ENCODE measurements at regions not wholly inside any gene's neighbourhood (a gene's known extent, or its start where the extent isn't known, plus 50 kb on each side); places are given as distances from the start of the nearest gene placed in this dataset.

- DNase-seq, result no peak
- no peak overlapping the region for H3K27ac ChIP-seq (ENCODE audit: low read depth, low read length)
- peaks cover 0 to 10% (median 0%) of the 10 kb centered on the region in 3 experiments for H3K9me3 ChIP-seq (ENCODE audit: control insufficient read depth in 2 of 3, low read length in 3 of 3)
- no peaks in the 10 kb centered on the region for H3K27me3 ChIP-seq (ENCODE audit: control insufficient read depth in 2 of 2, insufficient read depth in 2 of 2, low read length in 2 of 2)
- ATAC-seq, result no peak
- peaks cover 11 to 28% (median 23%) of the 10 kb centered on the region in 5 donors for H3K27me3 Mint-ChIP-seq
- no peaks in the 10 kb centered on the region for H3K4me1 ChIP-seq (ENCODE audit: control insufficient read depth in 2 of 2, insufficient read depth in 2 of 2, low read length in 2 of 2)
- H3K27ac Mint-ChIP-seq, result no peak overlapping the region
- no peak overlapping the region for H3K4me3 Mint-ChIP-seq
- H3K36me3 Mint-ChIP-seq, result peaks cover 0 to 8% (median 4%) of the 10 kb centered on the region in 5 donors
- H3K4me3 ChIP-seq (ENCODE audit: low read length), result no peak overlapping the region
- intact Hi-C loops (cut with micrococcal nuclease), result no loop called here
- H3K36me3 ChIP-seq (ENCODE audit: control insufficient read depth in 2 of 3, insufficient read depth in 3 of 3, low read length in 3 of 3), result no peaks in the 10 kb centered on the region
- peaks cover 4 to 18% (median 9%) of the 10 kb centered on the region in 11 donors for H3K9me3 Mint-ChIP-seq
- no peaks in the 10 kb centered on the region for H3K4me1 Mint-ChIP-seq
- POLR2A ChIA-PET, result no interaction called here
- CTCF ChIA-PET, result no interaction called here
Measured at GRCh38 chr2:173589604-173590275, 235.1 kb downstream of the CDCA7 start.

GRCh38 chr2:173590276-173590861 is 235.7 kb downstream of the CDCA7 start:
- Mint-ChIP-seq H3K27ac (no peak overlapping the region), H3K9me3 (peaks cover 4 to 18% (median 9%) of the 10 kb centered on the region in 11 donors), H3K27me3 (peaks cover 11 to 29% (median 23%) of the 10 kb centered on the region in 5 donors), H3K4me3 (no peak overlapping the region), H3K36me3 (peaks cover 0 to 8% (median 4%) of the 10 kb centered on the region in 5 donors), H3K4me1 (no peaks in the 10 kb centered on the region)
- no peaks in the 10 kb centered on the region for H3K4me1 ChIP-seq (ENCODE audit: control insufficient read depth in 2 of 2, insufficient read depth in 2 of 2, low read length in 2 of 2)
- no peaks in the 10 kb centered on the region for H3K27me3 ChIP-seq (ENCODE audit: control insufficient read depth in 2 of 2, insufficient read depth in 2 of 2, low read length in 2 of 2)
- intact Hi-C loops (cut with micrococcal nuclease), result no loop called here
- H3K27ac ChIP-seq (ENCODE audit: low read depth, low read length), result no peak overlapping the region
- POLR2A ChIA-PET, result no interaction called here
- H3K4me3 ChIP-seq (ENCODE audit: low read length), result no peak overlapping the region
- ATAC-seq (no peak), DNase-seq (no peak)
- CTCF ChIA-PET, result interaction anchor here (0.8 kb wide), 1 partner anchor 1442 kb away, joined by 5 read pairs; no protein-coding TSS in a partner anchor
- H3K9me3 ChIP-seq (ENCODE audit: control insufficient read depth in 2 of 3, low read length in 3 of 3), result peaks cover 0 to 10% (median 0%) of the 10 kb centered on the region in 3 experiments
- no peaks in the 10 kb centered on the region for H3K36me3 ChIP-seq (ENCODE audit: control insufficient read depth in 2 of 3, insufficient read depth in 3 of 3, low read length in 3 of 3)

- no peaks in the 10 kb centered on the region for H3K4me1 ChIP-seq (ENCODE audit: control insufficient read depth in 2 of 2, insufficient read depth in 2 of 2, low read length in 2 of 2)
- Mint-ChIP-seq H3K4me3 (no peak overlapping the region), H3K9me3 (peaks cover 4 to 18% (median 10%) of the 10 kb centered on the region in 11 donors), H3K4me1 (no peaks in the 10 kb centered on the region), H3K27ac (no peak overlapping the region), H3K36me3 (peaks cover 0 to 8% (median 4%) of the 10 kb centered on the region in 5 donors), H3K27me3 (peaks cover 5 to 36% (median 19%) of the 10 kb centered on the region in 5 donors)
- CTCF ChIA-PET, result no interaction called here
- intact Hi-C loops (cut with micrococcal nuclease), result no loop called here
- ATAC-seq (no peak), DNase-seq (no peak)
- H3K27ac ChIP-seq (ENCODE audit: low read depth, low read length), result no peak overlapping the region
- no peaks in the 10 kb centered on the region for H3K27me3 ChIP-seq (ENCODE audit: control insufficient read depth in 2 of 2, insufficient read depth in 2 of 2, low read length in 2 of 2)
- no peak overlapping the region for H3K4me3 ChIP-seq (ENCODE audit: low read length)
- POLR2A ChIA-PET, result no interaction called here
- peaks cover 0 to 10% (median 0%) of the 10 kb centered on the region in 3 experiments for H3K9me3 ChIP-seq (ENCODE audit: control insufficient read depth in 2 of 3, low read length in 3 of 3)
- H3K36me3 ChIP-seq (ENCODE audit: control insufficient read depth in 2 of 3, insufficient read depth in 3 of 3, low read length in 3 of 3), result no peaks in the 10 kb centered on the region
Measured at GRCh38 chr2:173593109-173593508, 238.4 kb downstream of the CDCA7 start.

- no peaks in the 10 kb centered on the region for H3K4me1 Mint-ChIP-seq
- Histone ChIP-seq H3K4me3 (ENCODE audit: low read length) (no peak overlapping the region), H3K9me3 (ENCODE audit: control insufficient read depth in 2 of 3, low read length in 3 of 3) (peaks cover 0 to 10% (median 0%) of the 10 kb centered on the region in 3 experiments), H3K36me3 (ENCODE audit: control insufficient read depth in 2 of 3, insufficient read depth in 3 of 3, low read length in 3 of 3) (no peaks in the 10 kb centered on the region), H3K27me3 (ENCODE audit: control insufficient read depth in 2 of 2, insufficient read depth in 2 of 2, low read length in 2 of 2) (no peaks in the 10 kb centered on the region), H3K27ac (ENCODE audit: low read depth, low read length) (no peak overlapping the region), H3K4me1 (ENCODE audit: control insufficient read depth in 2 of 2, insufficient read depth in 2 of 2, low read length in 2 of 2) (no peaks in the 10 kb centered on the region)
- peaks cover 3 to 17% (median 13%) of the 10 kb centered on the region in 5 donors for H3K27me3 Mint-ChIP-seq
- ChIA-PET POLR2A (no interaction called here), CTCF (interaction anchor here (0.6 kb wide), 1 partner anchor 13 kb away, joined by 6 read pairs; no protein-coding TSS in a partner anchor)
- no peak for DNase-seq
- H3K27ac Mint-ChIP-seq, result no peak overlapping the region
- intact Hi-C loops (cut with micrococcal nuclease), result no loop called here
- H3K36me3 Mint-ChIP-seq, result peaks cover 0 to 8% (median 4%) of the 10 kb centered on the region in 5 donors
- H3K4me3 Mint-ChIP-seq, result no peak overlapping the region
- no peak for ATAC-seq
- H3K9me3 Mint-ChIP-seq, result peaks cover 7 to 21% (median 10%) of the 10 kb centered on the region in 11 donors
Measured at GRCh38 chr2:173596244-173596643, 241.6 kb downstream of the CDCA7 start.

GRCh38 chr2:173598525-173598924 is 243.9 kb downstream of the CDCA7 start:
- no peaks in the 10 kb centered on the region for H3K36me3 ChIP-seq (ENCODE audit: control insufficient read depth in 2 of 3, insufficient read depth in 3 of 3, low read length in 3 of 3)
- Mint-ChIP-seq H3K36me3 (peaks cover 0 to 6% (median 0%) of the 10 kb centered on the region in 5 donors), H3K4me3 (no peak overlapping the region), H3K9me3 (peaks cover 3 to 18% (median 5%) of the 10 kb centered on the region in 11 donors), H3K27me3 (peaks cover 3 to 29% (median 16%) of the 10 kb centered on the region in 5 donors), H3K27ac (no peak overlapping the region), H3K4me1 (no peaks in the 10 kb centered on the region)
- POLR2A ChIA-PET, result no interaction called here
- ATAC-seq (no peak), DNase-seq (no peak)
- no peaks in the 10 kb centered on the region for H3K9me3 ChIP-seq (ENCODE audit: control insufficient read depth in 2 of 3, low read length in 3 of 3)
- no peaks in the 10 kb centered on the region for H3K27me3 ChIP-seq (ENCODE audit: control insufficient read depth in 2 of 2, insufficient read depth in 2 of 2, low read length in 2 of 2)
- no peak overlapping the region for H3K4me3 ChIP-seq (ENCODE audit: low read length)
- no peak overlapping the region for H3K27ac ChIP-seq (ENCODE audit: low read depth, low read length)
- intact Hi-C loops (cut with micrococcal nuclease), result no loop called here
- CTCF ChIA-PET, result no interaction called here
- H3K4me1 ChIP-seq (ENCODE audit: control insufficient read depth in 2 of 2, insufficient read depth in 2 of 2, low read length in 2 of 2), result no peaks in the 10 kb centered on the region

- POLR2A ChIA-PET, result no interaction called here
Measured at GRCh38 chr2:173599821-173600359, 245.2 kb downstream of the CDCA7 start.

More at GRCh38 chr2:173599821-173600359, 245.2 kb downstream of the CDCA7 start:
- CTCF ChIA-PET, result no interaction called here
- intact Hi-C loops (cut with micrococcal nuclease), result no loop called here
- DNase-seq, result no peak
- Histone ChIP-seq H3K9me3 (ENCODE audit: control insufficient read depth in 2 of 3, low read length in 3 of 3) (no peaks in the 10 kb centered on the region), H3K27ac (ENCODE audit: low read depth, low read length) (no peak overlapping the region), H3K27me3 (ENCODE audit: control insufficient read depth in 2 of 2, insufficient read depth in 2 of 2, low read length in 2 of 2) (no peaks in the 10 kb centered on the region), H3K4me3 (ENCODE audit: low read length) (no peak overlapping the region), H3K4me1 (ENCODE audit: control insufficient read depth in 2 of 2, insufficient read depth in 2 of 2, low read length in 2 of 2) (no peaks in the 10 kb centered on the region), H3K36me3 (ENCODE audit: control insufficient read depth in 2 of 3, insufficient read depth in 3 of 3, low read length in 3 of 3) (no peaks in the 10 kb centered on the region)
- H3K27ac Mint-ChIP-seq, result no peak overlapping the region
- peaks cover 0 to 18% (median 0%) of the 10 kb centered on the region in 11 donors for H3K9me3 Mint-ChIP-seq
- H3K4me1 Mint-ChIP-seq, result no peaks in the 10 kb centered on the region
- no peak overlapping the region for H3K4me3 Mint-ChIP-seq
- no peak for ATAC-seq
- peaks cover 3 to 30% (median 10%) of the 10 kb centered on the region in 5 donors for H3K27me3 Mint-ChIP-seq
- no peaks in the 10 kb centered on the region for H3K36me3 Mint-ChIP-seq

Measured in naive thymus-derived CD4-positive, alpha-beta T cell (primary cell).